Ovary (tissue), 7 donors: ENCODE measurements at regions not wholly inside any gene's neighbourhood (a gene's known extent, or its start where the extent isn't known, plus 50 kb on each side); places are given as distances from the start of the nearest gene placed in this dataset.

Experiments
- DNase-seq, 5 donors: peaks; one replicate each; pipeline ENCODE4 v3.0.0-alpha.2; 2019 to 2020
- H3K27ac ChIP-seq, 2 donors: fragments of 200-600 bp; one replicate each; pipeline versions ENCODE4 v1.5.1 to v1.8.0; 2019 to 2022
- H3K27me3 ChIP-seq: fragments of 200-600 bp; one replicate; pipeline ENCODE4 v1.8.0; 2022
- H3K36me3 ChIP-seq: fragments of 200-600 bp; sonication (generic); one replicate; pipeline ENCODE4 v1.5.1; 2019
- H3K4me1 ChIP-seq: one replicate; pipeline ENCODE4 v1.8.1; 2013; ENCODE audit warnings: mild to moderate bottlenecking, moderate library complexity; ENCODE audit not compliant: insufficient read depth
- H3K4me3 ChIP-seq: fragments of 200-600 bp; sonication (generic); one replicate; pipeline ENCODE4 v1.5.1; 2017
- H3K9me3 ChIP-seq, 2 donors: fragments of 200-600 bp in 1 of 2; sonication (generic) in 1 of 2; one replicate each; pipeline versions ENCODE4 v1.5.1 to v1.8.1; 2013 to 2019; ENCODE audit warnings: mild to moderate bottlenecking in 1 of 2, moderate library complexity in 1 of 2
- EP300 ChIP-seq: sonication (generic); formaldehyde crosslinking; IDR thresholded peaks from one replicate; pipeline ENCODE4 v1.6.1; 2017; ENCODE audit warnings: antibody characterized with exemption
- POLR2A ChIP-seq: fragments of 450-650 bp; IDR thresholded peaks from one replicate; pipeline ENCODE4 v1.6.1; 2017; ENCODE audit warnings: antibody characterized with exemption, mild to moderate bottlenecking, moderate library complexity
- WGBS, 3 donors: extraction: QIAGEN DNeasy Blood & Tissue Kit in 1 of 3; methylation state at CpG; one replicate each; pipeline versions ENCODE4 v1.1.5 to v1.1.7; 2013 to 2017; 5-methylcytosine and 5-hydroxymethylcytosine counted together
- intact Hi-C, 4 donors: fragments of 100-400 bp; cut with DNase I; formaldehyde crosslinking; loops; one replicate each; pipeline versions ENCODE4 v1.11.0 to v1.15.1; 2022 to 2023
- TF ChIP-seq, protein P1 (sequence below), 3 donors: fragments of 450-650 bp in 2 of 3; fragments of 200-600 bp in 1 of 3; IDR thresholded peaks; one replicate each; pipeline versions ENCODE4 v1.5.1 to v1.8.0; 2016 to 2022; ENCODE audit warnings: antibody characterized with exemption in 3 of 3, mild to moderate bottlenecking in 1 of 3
- donor health status: DM: no; HTN: no; CAD: no; lungs with moderate emphysema.
- donor health status: DM: no; HTN: no; CAD: no.
- donor health status: Bipolar disorder and iron deficiency.
- donor health status: DM: no; HTN: no; CAD: no.
- donor health status: DM: yes; HTN: yes; CAD: no.

- no peak overlapping the region for H3K4me3 ChIP-seq
- H3K9me3 ChIP-seq: no peaks in the 10 kb centered on the region
- no peaks in the 10 kb centered on the region for H3K36me3 ChIP-seq
- intact Hi-C loops: no loop called here
- TF ChIP-seq, protein P1, sequence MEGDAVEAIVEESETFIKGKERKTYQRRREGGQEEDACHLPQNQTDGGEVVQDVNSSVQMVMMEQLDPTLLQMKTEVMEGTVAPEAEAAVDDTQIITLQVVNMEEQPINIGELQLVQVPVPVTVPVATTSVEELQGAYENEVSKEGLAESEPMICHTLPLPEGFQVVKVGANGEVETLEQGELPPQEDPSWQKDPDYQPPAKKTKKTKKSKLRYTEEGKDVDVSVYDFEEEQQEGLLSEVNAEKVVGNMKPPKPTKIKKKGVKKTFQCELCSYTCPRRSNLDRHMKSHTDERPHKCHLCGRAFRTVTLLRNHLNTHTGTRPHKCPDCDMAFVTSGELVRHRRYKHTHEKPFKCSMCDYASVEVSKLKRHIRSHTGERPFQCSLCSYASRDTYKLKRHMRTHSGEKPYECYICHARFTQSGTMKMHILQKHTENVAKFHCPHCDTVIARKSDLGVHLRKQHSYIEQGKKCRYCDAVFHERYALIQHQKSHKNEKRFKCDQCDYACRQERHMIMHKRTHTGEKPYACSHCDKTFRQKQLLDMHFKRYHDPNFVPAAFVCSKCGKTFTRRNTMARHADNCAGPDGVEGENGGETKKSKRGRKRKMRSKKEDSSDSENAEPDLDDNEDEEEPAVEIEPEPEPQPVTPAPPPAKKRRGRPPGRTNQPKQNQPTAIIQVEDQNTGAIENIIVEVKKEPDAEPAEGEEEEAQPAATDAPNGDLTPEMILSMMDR (IDR thresholded peaks at IDR 0.05): no peak
- no peaks in the 10 kb centered on the region for H3K27me3 ChIP-seq
- DNase-seq: no peak
- H3K27ac ChIP-seq: no peak overlapping the region
- no peaks in the 10 kb centered on the region for H3K4me1 ChIP-seq
- WGBS, 3 donors: 70 to 80% (median 80%) methylated on average over 6 of the region's 6 CpGs
Observed at GRCh38 chr6:20024978-20025377, 187.3 kb downstream of the MBOAT1 start.

DNA sequence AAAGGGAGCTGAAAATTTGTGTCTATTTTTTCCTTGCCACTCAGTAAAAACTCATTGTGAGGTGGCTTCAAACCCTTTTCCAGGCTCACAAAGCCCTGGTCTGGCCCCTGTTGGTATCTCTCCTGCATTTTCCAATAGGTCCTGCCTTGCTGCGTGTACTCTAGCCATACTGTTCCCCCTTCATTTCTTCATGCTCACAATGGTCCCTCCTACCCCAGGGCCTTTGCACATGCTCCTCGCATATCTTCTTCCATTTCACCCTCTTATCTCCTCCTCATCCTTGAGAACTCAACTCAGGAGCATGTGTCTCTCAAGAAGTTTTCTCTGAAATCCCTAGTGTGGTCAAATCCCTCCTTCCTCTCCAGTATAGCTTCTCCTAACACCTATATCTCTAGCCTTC lies 186.6 kb downstream of the MBOAT1 start:
- no peaks in the 10 kb centered on the region for H3K4me1 ChIP-seq

GRCh38 chr6:20028143-20028542 lies 184.1 kb downstream of the MBOAT1 start:
- H3K36me3 ChIP-seq: no peaks in the 10 kb centered on the region
- TF ChIP-seq, protein P1 (IDR thresholded peaks at IDR 0.05): no peak
- no peak for TF ChIP-seq POLR2A
- no peak for TF ChIP-seq EP300
- 72 to 79% (median 72%) methylated on average over 9 of the region's 9 CpGs for WGBS, 3 donors
- DNase-seq: no peak
- no peaks in the 10 kb centered on the region for H3K9me3 ChIP-seq
- H3K27me3 ChIP-seq: no peaks in the 10 kb centered on the region
- no peaks in the 10 kb centered on the region for H3K4me1 ChIP-seq
- intact Hi-C loops: no loop called here
- H3K27ac ChIP-seq: no peak overlapping the region
- H3K4me3 ChIP-seq: no peak overlapping the region

More for the DNA sequence above, 186.6 kb downstream of the MBOAT1 start:
- intact Hi-C loops: no loop called here
- no peak for DNase-seq
- Histone ChIP-seq H3K9me3 (no peaks in the 10 kb centered on the region), H3K4me3 (no peak overlapping the region), H3K27ac (no peak overlapping the region), H3K27me3 (no peaks in the 10 kb centered on the region), H3K36me3 (no peaks in the 10 kb centered on the region)
- 88 to 94% (median 93%) methylated on average over 2 of the region's 2 CpGs for WGBS, 3 donors
- TF ChIP-seq EP300 (no peak), POLR2A (no peak)

DNA sequence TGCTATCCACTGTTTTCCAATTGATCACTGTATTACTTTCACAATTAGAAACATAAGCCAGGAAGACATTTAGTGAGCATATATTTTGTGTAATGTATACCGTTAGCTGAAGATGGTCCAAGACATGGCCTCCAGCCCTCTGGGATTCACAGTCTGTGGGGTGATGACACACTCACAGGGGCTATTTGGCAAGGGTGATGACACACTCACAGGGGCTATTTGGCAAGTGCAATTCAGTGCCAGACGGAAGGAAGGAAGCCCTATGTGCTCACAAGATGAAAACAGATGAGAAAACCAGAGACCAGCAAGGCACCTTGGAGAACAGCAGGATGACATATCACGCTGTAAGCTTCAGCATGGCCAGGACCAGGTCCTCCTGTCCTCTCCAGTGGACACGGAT lies 183.7 kb downstream of the MBOAT1 start:
- intact Hi-C loops: no loop called here
- Histone ChIP-seq H3K9me3 (no peaks in the 10 kb centered on the region), H3K36me3 (no peaks in the 10 kb centered on the region), H3K27ac (no peak overlapping the region), H3K4me3 (no peak overlapping the region), H3K27me3 (no peaks in the 10 kb centered on the region), H3K4me1 (no peaks in the 10 kb centered on the region)
- no peak for DNase-seq
- 83 to 89% (median 83%) methylated on average over 4 of the region's 4 CpGs for WGBS, 3 donors
- TF ChIP-seq, protein P1 (IDR thresholded peaks at IDR 0.05): no peak
- TF ChIP-seq POLR2A: no peak

GRCh38 chr6:20029979-20030378 lies 182.3 kb downstream of the MBOAT1 start:
- no peaks in the 10 kb centered on the region for H3K27me3 ChIP-seq

More at GRCh38 chr6:20029979-20030378, 182.3 kb downstream of the MBOAT1 start:
- H3K9me3 ChIP-seq: no peaks in the 10 kb centered on the region
- no peaks in the 10 kb centered on the region for H3K4me1 ChIP-seq
- no peak overlapping the region for H3K27ac ChIP-seq
- no peaks in the 10 kb centered on the region for H3K36me3 ChIP-seq
- H3K4me3 ChIP-seq: no peak overlapping the region
- WGBS, 3 donors: 91 to 95% (median 94%) methylated on average over 3 of the region's 3 CpGs
- TF ChIP-seq, protein P1 (IDR thresholded peaks at IDR 0.05): no peak
- TF ChIP-seq EP300 (no peak), POLR2A (no peak)
- DNase-seq: no peak
- intact Hi-C loops: no loop called here
